ENCODE measurements at regions not wholly inside any gene's neighbourhood (a gene's known extent, or its start where the extent isn't known, plus 50 kb on each side); places are given as distances from the start of the nearest gene placed in this dataset.

GRCh38 chr17:77042476-77043231 is 98.1 kb upstream of the SEC14L1 start:
- H3K36me3 ChIP-seq (ENCODE audit: insufficient read depth, low read length), result no peaks in the 10 kb centered on the region
- H3K9me2 ChIP-seq (ENCODE audit: insufficient read depth, low read length), result no peaks in the 10 kb centered on the region
- H3F3A ChIP-seq (ENCODE audit: insufficient read depth, low read length, poor library complexity, severe bottlenecking), result no peaks in the 10 kb centered on the region
- peak overlapping the region; percentile 17 for H2AFZ ChIP-seq (ENCODE audit: low read depth, low read length)
- H3K79me2 ChIP-seq (replicated peaks; ENCODE audit: insufficient read depth, low read length), result no peaks in the 10 kb centered on the region
- peak overlapping the region; percentile 31 for H3K4me2 ChIP-seq (ENCODE audit: low read length)
- TF ChIP-seq SMC3 (conservative IDR thresholded peaks at IDR 0.05; ENCODE audit: poor library complexity), result peak; percentile 42
- TF ChIP-seq CTCF (IDR thresholded peaks at IDR 0.05; ENCODE audit: poor library complexity, severe bottlenecking), result no peak
- TF ChIP-seq RAD21 (conservative IDR thresholded peaks at IDR 0.05), result peak; percentile 43
- TF ChIP-seq REST (IDR thresholded peaks at IDR 0.05; ENCODE audit: borderline replicate concordance), result peak; percentile 79
- TF ChIP-seq TAF1 (IDR thresholded peaks at IDR 0.05; ENCODE audit: low read depth), result peak; percentile 65
- TF ChIP-seq EP300 (conservative IDR thresholded peaks at IDR 0.05; ENCODE audit: poor library complexity, severe bottlenecking), result peak; percentile 80
- peak; percentile 69 for TF ChIP-seq MXI1 (conservative IDR thresholded peaks at IDR 0.05; ENCODE audit: poor library complexity, severe bottlenecking)
- peak; percentile 93 for TF ChIP-seq POLR2AphosphoS5 (IDR thresholded peaks at IDR 0.05)
- no peak for TF ChIP-seq EZH2 (IDR thresholded peaks at IDR 0.05; ENCODE audit: borderline replicate concordance, insufficient read depth, low read length, poor library complexity, severe bottlenecking)
- no peaks in the 10 kb centered on the region for H3K9me3 ChIP-seq (ENCODE audit: low read length)
- no peaks in the 10 kb centered on the region for H4K20me1 ChIP-seq (ENCODE audit: insufficient read depth)
- H3K4me3 ChIP-seq (ENCODE audit: low read length), result peak overlapping the region; percentile 43
- H3K27me3 ChIP-seq (ENCODE audit: insufficient read depth, low read depth, low read length), result no peaks in the 10 kb centered on the region
- H3K27ac ChIP-seq (ENCODE audit: low read length), result peak overlapping the region; percentile 92
- peak overlapping the region; percentile 62 for H3K9ac ChIP-seq (ENCODE audit: low read length)

GRCh38 chr17:77045441-77046041 is 95.2 kb upstream of the SEC14L1 start:
- H2AFZ ChIP-seq (ENCODE audit: low read depth, low read length), result no peak overlapping the region
- H3K9me3 ChIP-seq (ENCODE audit: low read length), result no peaks in the 10 kb centered on the region
- no peak overlapping the region for H3K27ac ChIP-seq (ENCODE audit: low read length)
- H3K79me2 ChIP-seq (replicated peaks; ENCODE audit: insufficient read depth, low read length), result no peaks in the 10 kb centered on the region
- no peaks in the 10 kb centered on the region for H3K9me2 ChIP-seq (ENCODE audit: insufficient read depth, low read length)
- H3K4me2 ChIP-seq (ENCODE audit: low read length), result no peak overlapping the region
- no peaks in the 10 kb centered on the region for H4K20me1 ChIP-seq (ENCODE audit: insufficient read depth)
- H3F3A ChIP-seq (ENCODE audit: insufficient read depth, low read length, poor library complexity, severe bottlenecking), result no peaks in the 10 kb centered on the region
- no peak for TF ChIP-seq MXI1 (conservative IDR thresholded peaks at IDR 0.05; ENCODE audit: poor library complexity, severe bottlenecking)
- TF ChIP-seq SMC3 (conservative IDR thresholded peaks at IDR 0.05; ENCODE audit: poor library complexity), result no peak
- TF ChIP-seq EP300 (conservative IDR thresholded peaks at IDR 0.05; ENCODE audit: poor library complexity, severe bottlenecking), result no peak
- no peak for TF ChIP-seq RAD21 (conservative IDR thresholded peaks at IDR 0.05)
- TF ChIP-seq POLR2AphosphoS5 (IDR thresholded peaks at IDR 0.05), result no peak
- no peak for TF ChIP-seq EZH2 (IDR thresholded peaks at IDR 0.05; ENCODE audit: borderline replicate concordance, insufficient read depth, low read length, poor library complexity, severe bottlenecking)
- no peak for TF ChIP-seq REST (IDR thresholded peaks at IDR 0.05; ENCODE audit: borderline replicate concordance)
- TF ChIP-seq CTCF (IDR thresholded peaks at IDR 0.05; ENCODE audit: poor library complexity, severe bottlenecking), result no peak
- no peak for TF ChIP-seq TAF1 (IDR thresholded peaks at IDR 0.05; ENCODE audit: low read depth)
- no peak overlapping the region for H3K4me3 ChIP-seq (ENCODE audit: low read length)
- H3K9ac ChIP-seq (ENCODE audit: low read length), result no peak overlapping the region
- H3K36me3 ChIP-seq (ENCODE audit: insufficient read depth, low read length), result no peaks in the 10 kb centered on the region
- no peaks in the 10 kb centered on the region for H3K27me3 ChIP-seq (ENCODE audit: insufficient read depth, low read depth, low read length)
